WTC11 (cell line): ENCODE measurements at regions not wholly inside any gene's neighbourhood (a gene's known extent, or its start where the extent isn't known, plus 50 kb on each side); places are given as distances from the start of the nearest gene placed in this dataset.

Source experiments
- CTCF ChIP-seq: fragments of 200-600 bp; IDR thresholded peaks from 2 replicates; pipeline ENCODE4 v1.8.0; 2022; ENCODE audit warnings: antibody characterized with exemption
- FOXK1 ChIP-seq: sonication (generic); formaldehyde crosslinking; IDR thresholded peaks from 2 replicates; pipeline ENCODE4 v1.8.0; 2022; ENCODE audit warnings: mild to moderate bottlenecking, moderate library complexity, missing genetic modification reagents
- FOXP1 ChIP-seq: sonication (generic); formaldehyde crosslinking; IDR thresholded peaks from 2 replicates; pipeline ENCODE4 v1.8.0; 2022; ENCODE audit warnings: missing genetic modification reagents, mild to moderate bottlenecking, moderate library complexity, borderline replicate concordance
- HMGXB4 ChIP-seq: sonication (generic); formaldehyde crosslinking; IDR thresholded peaks from 2 replicates; pipeline ENCODE4 v1.8.1; 2023; ENCODE audit warnings: mild to moderate bottlenecking, moderate library complexity, missing genetic modification reagents
- MAX ChIP-seq: sonication (generic); formaldehyde crosslinking; IDR thresholded peaks from 2 replicates; pipeline ENCODE4 v1.8.0; 2022; ENCODE audit warnings: mild to moderate bottlenecking, missing genetic modification reagents
- NFYB ChIP-seq: sonication (generic); formaldehyde crosslinking; conservative IDR thresholded peaks from 2 replicates; pipeline ENCODE4 v1.8.0; 2022; ENCODE audit warnings: low read depth, missing genetic modification reagents
- STAT6 ChIP-seq: sonication (generic); formaldehyde crosslinking; conservative IDR thresholded peaks from 2 replicates; pipeline ENCODE4 v1.8.1; 2023; ENCODE audit warnings: mild to moderate bottlenecking, low read depth, missing genetic modification reagents, moderate library complexity
- TCF7 ChIP-seq: sonication (generic); formaldehyde crosslinking; IDR thresholded peaks from 2 replicates; pipeline ENCODE4 v1.8.0; 2022; ENCODE audit warnings: mild to moderate bottlenecking, low read depth, missing genetic modification reagents, moderate library complexity
- USF1 ChIP-seq: sonication (generic); formaldehyde crosslinking; IDR thresholded peaks from 2 replicates; pipeline ENCODE4 v1.8.0; 2022; ENCODE audit warnings: mild to moderate bottlenecking, missing genetic modification reagents
- ZNF121 ChIP-seq: sonication (generic); formaldehyde crosslinking; IDR thresholded peaks from 2 replicates; pipeline ENCODE4 v1.8.0; 2023; ENCODE audit warnings: missing genetic modification reagents
- ZNF532 ChIP-seq: fragments of 250-450 bp; sonication (Bioruptor Pico); IDR thresholded peaks from 2 replicates; pipeline ENCODE4 v1.9.0; 2021; ENCODE audit warnings: mild to moderate bottlenecking, borderline replicate concordance
- TF ChIP-seq, protein P1 (sequence below): sonication (generic); formaldehyde crosslinking; IDR thresholded peaks from 2 replicates; pipeline ENCODE4 v1.8.1; 2022; ENCODE audit warnings: mild to moderate bottlenecking, missing genetic modification reagents, moderate library complexity, borderline replicate concordance

GRCh38 chr18:4921548-4921947, 275.5 kb downstream of the AKAIN1 start:
- TF ChIP-seq FOXP1 (CRISPR knock-in tag) (no peak), CTCF (no peak), ZNF121 (CRISPR knock-in tag) (no peak), MAX (CRISPR knock-in tag) (no peak), NFYB (CRISPR knock-in tag) (no peak), HMGXB4 (no peak), USF1 (CRISPR knock-in tag) (no peak), STAT6 (CRISPR knock-in tag) (no peak), ZNF532 (CRISPR knock-in tag) (no peak), FOXK1 (CRISPR knock-in tag) (no peak), TCF7 (CRISPR knock-in tag) (no peak)
- TF ChIP-seq, protein P1, sequence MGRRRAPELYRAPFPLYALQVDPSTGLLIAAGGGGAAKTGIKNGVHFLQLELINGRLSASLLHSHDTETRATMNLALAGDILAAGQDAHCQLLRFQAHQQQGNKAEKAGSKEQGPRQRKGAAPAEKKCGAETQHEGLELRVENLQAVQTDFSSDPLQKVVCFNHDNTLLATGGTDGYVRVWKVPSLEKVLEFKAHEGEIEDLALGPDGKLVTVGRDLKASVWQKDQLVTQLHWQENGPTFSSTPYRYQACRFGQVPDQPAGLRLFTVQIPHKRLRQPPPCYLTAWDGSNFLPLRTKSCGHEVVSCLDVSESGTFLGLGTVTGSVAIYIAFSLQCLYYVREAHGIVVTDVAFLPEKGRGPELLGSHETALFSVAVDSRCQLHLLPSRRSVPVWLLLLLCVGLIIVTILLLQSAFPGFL (CRISPR knock-in tag): no peak
